Activated CD8-positive, alpha-beta T cell treated with anti-CD3 and anti-CD28 coated beads, Interleukin-2, amount 10 ng/mL, durations not matched to agents 7 days and 5 days (primary cell): ENCODE measurements at regions not wholly inside any gene's neighbourhood (a gene's known extent, or its start where the extent isn't known, plus 50 kb on each side); places are given as distances from the start of the nearest gene placed in this dataset.

Source experiments
- ATAC-seq: fragments of 150-1000 bp; cut with Tn5 transposase; one replicate; pipeline ENCODE4 v1.10.0; 2021; ENCODE audit warnings: moderate library complexity
- CTCF ChIA-PET: fragments of 350-600 bp; sonication (Branson Sonifier 250); formaldehyde crosslinking; loops from one replicate; lab custom pipeline; 2021; ENCODE audit warnings: antibody characterized with exemption; lab: Charles Lee
- POLR2A ChIA-PET: fragments of 350-600 bp; sonication (Branson Sonifier 250); formaldehyde crosslinking; loops from one replicate; lab custom pipeline; 2021; ENCODE audit warnings: antibody characterized with exemption; lab: Charles Lee
- DNase-seq: peaks from one replicate; pipeline ENCODE4 v3.0.0-alpha.2; 2020
- H3K27ac Mint-ChIP-seq: one replicate; pipeline ENCODE4 v1.8.0; 2021; ENCODE audit warnings: mild to moderate bottlenecking, mixed read lengths
- H3K27me3 Mint-ChIP-seq: one replicate; pipeline ENCODE4 v1.8.0; 2021; ENCODE audit warnings: low read depth, mixed read lengths
- H3K36me3 Mint-ChIP-seq: one replicate; pipeline ENCODE4 v1.8.0; 2021; ENCODE audit warnings: low read depth, mixed read lengths
- H3K4me1 Mint-ChIP-seq: one replicate; pipeline ENCODE4 v1.8.0; 2021; ENCODE audit warnings: low read depth, mixed read lengths
- H3K4me3 Mint-ChIP-seq: one replicate; pipeline ENCODE4 v1.8.0; 2021; ENCODE audit warnings: mild to moderate bottlenecking, mixed read lengths
- H3K9me3 Mint-ChIP-seq: one replicate; pipeline ENCODE4 v1.8.0; 2022; ENCODE audit warnings: mixed read lengths; ENCODE audit not compliant: insufficient read depth

- H3K4me3 Mint-ChIP-seq, result no peak overlapping the region
- no peak overlapping the region for H3K27ac Mint-ChIP-seq
- ATAC-seq (no peak), DNase-seq (no peak)
- POLR2A ChIA-PET, result no interaction called here
- H3K9me3 Mint-ChIP-seq, result no peaks in the 10 kb centered on the region
- no peaks in the 10 kb centered on the region for H3K27me3 Mint-ChIP-seq
- H3K4me1 Mint-ChIP-seq, result no peaks in the 10 kb centered on the region
- CTCF ChIA-PET, result no interaction called here
- no peaks in the 10 kb centered on the region for H3K36me3 Mint-ChIP-seq
These were observed 632.9 kb upstream of the CADM1 start for GRCh38 chr11:116136987-116137674.

GRCh38 chr11:116135891-116136290 lies 631.7 kb upstream of the CADM1 start:
- no peaks in the 10 kb centered on the region for H3K27me3 Mint-ChIP-seq
- DNase-seq, result no peak
- ChIA-PET CTCF (no interaction called here), POLR2A (no interaction called here)
- no peak overlapping the region for H3K27ac Mint-ChIP-seq
- no peak overlapping the region for H3K4me3 Mint-ChIP-seq
- H3K9me3 Mint-ChIP-seq, result no peaks in the 10 kb centered on the region
- H3K4me1 Mint-ChIP-seq, result no peaks in the 10 kb centered on the region
- no peak for ATAC-seq
- H3K36me3 Mint-ChIP-seq, result no peaks in the 10 kb centered on the region

- Mint-ChIP-seq H3K27ac (no peak overlapping the region), H3K9me3 (no peaks in the 10 kb centered on the region), H3K4me1 (no peaks in the 10 kb centered on the region), H3K27me3 (no peaks in the 10 kb centered on the region), H3K4me3 (no peak overlapping the region), H3K36me3 (no peaks in the 10 kb centered on the region)
- POLR2A ChIA-PET, result no interaction called here
- CTCF ChIA-PET, result no interaction called here
- no peak for DNase-seq
- ATAC-seq, result no peak
These were observed 630.2 kb upstream of the CADM1 start for GRCh38 chr11:116134450-116134849.

- H3K9me3 Mint-ChIP-seq, result no peaks in the 10 kb centered on the region
- no peak overlapping the region for H3K27ac Mint-ChIP-seq
- POLR2A ChIA-PET, result no interaction called here
- H3K27me3 Mint-ChIP-seq, result no peaks in the 10 kb centered on the region
- ATAC-seq (no peak), DNase-seq (no peak)
- H3K4me1 Mint-ChIP-seq, result no peaks in the 10 kb centered on the region
- H3K4me3 Mint-ChIP-seq, result no peak overlapping the region
- CTCF ChIA-PET, result no interaction called here
- H3K36me3 Mint-ChIP-seq, result no peaks in the 10 kb centered on the region
These were observed 628.2 kb upstream of the CADM1 start for GRCh38 chr11:116132273-116132978.

DNA sequence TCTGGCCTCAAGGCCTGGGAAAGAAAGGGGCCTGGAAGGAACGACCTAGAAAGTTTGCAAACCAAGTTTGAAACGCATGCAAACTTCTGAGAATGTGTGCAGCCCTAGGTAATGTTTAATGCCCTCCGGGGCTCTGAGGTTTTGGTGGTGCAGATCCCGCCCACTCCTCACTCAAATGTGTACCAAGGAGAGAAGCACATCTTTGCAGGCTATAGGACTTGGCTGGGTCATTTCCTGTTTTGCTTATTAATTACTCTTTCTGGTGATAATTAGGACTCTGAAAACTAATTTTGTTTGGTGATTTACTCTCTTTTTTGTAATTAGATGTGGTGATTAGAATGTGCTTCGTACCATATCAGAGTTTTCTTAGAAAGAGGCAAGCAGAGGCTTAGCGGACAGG lies 625.9 kb upstream of the CADM1 start:
- Mint-ChIP-seq H3K4me1 (no peaks in the 10 kb centered on the region), H3K4me3 (no peak overlapping the region), H3K36me3 (no peaks in the 10 kb centered on the region), H3K9me3 (no peaks in the 10 kb centered on the region), H3K27ac (no peak overlapping the region), H3K27me3 (no peaks in the 10 kb centered on the region)
- DNase-seq, result no peak
- POLR2A ChIA-PET, result no interaction called here
- CTCF ChIA-PET, result no interaction called here
- ATAC-seq, result no peak

DNA sequence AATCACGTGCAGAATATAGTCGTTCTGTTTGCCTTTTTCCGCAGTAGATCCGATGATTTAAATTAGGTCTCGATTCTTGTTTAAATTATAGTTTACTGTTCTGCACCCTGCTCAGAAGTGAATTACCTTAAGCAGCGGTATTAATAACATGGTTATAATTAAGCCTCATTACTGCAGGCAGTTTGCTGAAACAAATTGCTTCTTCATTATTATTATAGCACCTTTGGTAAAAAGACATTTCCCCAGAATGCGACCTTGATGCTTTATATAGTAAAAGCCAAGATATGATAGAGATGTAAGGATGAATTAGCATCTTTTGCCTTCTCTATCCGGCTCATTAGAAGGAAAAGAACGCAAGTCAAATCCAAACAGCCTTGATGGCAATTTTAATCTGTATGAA lies 625.2 kb upstream of the CADM1 start:
- H3K4me1 Mint-ChIP-seq, result no peaks in the 10 kb centered on the region
- POLR2A ChIA-PET, result no interaction called here
- ATAC-seq, result no peak
- H3K27me3 Mint-ChIP-seq, result no peaks in the 10 kb centered on the region
- H3K9me3 Mint-ChIP-seq, result no peaks in the 10 kb centered on the region
- H3K36me3 Mint-ChIP-seq, result no peaks in the 10 kb centered on the region
- H3K27ac Mint-ChIP-seq, result no peak overlapping the region
- no peak overlapping the region for H3K4me3 Mint-ChIP-seq
- no peak for DNase-seq
- CTCF ChIA-PET, result no interaction called here

GRCh38 chr11:116126562-116126961 lies 622.3 kb upstream of the CADM1 start:
- H3K4me3 Mint-ChIP-seq, result no peak overlapping the region
- DNase-seq (no peak), ATAC-seq (no peak)
- H3K9me3 Mint-ChIP-seq, result no peaks in the 10 kb centered on the region
- CTCF ChIA-PET, result no interaction called here
- H3K27ac Mint-ChIP-seq, result no peak overlapping the region
- no peaks in the 10 kb centered on the region for H3K4me1 Mint-ChIP-seq
- no peaks in the 10 kb centered on the region for H3K36me3 Mint-ChIP-seq
- POLR2A ChIA-PET, result no interaction called here
- H3K27me3 Mint-ChIP-seq, result no peaks in the 10 kb centered on the region

DNA sequence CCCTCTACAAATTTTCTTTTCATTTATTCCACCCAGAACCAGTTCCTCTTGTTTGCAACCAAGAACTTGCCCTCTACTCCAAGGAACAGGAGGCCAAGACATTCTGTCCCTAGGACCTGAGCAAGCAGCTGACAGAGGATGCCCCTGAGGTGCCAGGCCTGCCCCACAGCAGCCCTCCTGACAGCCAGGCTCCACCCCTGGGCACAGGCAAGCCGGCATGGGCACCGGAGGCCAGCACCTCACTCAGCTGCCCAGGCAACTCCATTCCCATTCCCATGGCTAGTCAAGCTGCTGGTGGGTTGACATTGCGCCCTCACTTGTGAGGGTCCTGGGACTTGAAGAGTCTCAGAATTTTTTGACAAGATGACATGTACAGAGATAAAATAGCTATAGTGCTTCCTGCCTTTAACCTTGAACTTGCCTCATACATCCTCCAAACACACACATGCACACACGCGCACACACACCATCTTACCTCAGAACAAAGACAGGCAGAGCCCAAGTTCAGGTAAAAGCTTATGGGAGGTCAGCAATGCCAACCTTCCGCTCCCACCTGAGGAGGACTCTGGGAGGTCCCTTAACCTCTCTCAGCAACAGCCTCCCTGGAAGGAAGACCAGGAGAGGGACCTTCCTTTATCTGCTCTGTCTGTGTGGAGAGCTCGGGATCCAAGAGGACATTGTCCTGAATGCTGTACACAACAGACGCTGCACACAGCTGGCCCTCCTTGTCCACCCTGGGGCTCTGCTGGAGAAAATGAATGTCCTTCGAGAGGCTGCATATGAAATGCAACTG lies 620.9 kb upstream of the CADM1 start:
- Mint-ChIP-seq H3K36me3 (no peaks in the 10 kb centered on the region), H3K27me3 (no peaks in the 10 kb centered on the region), H3K27ac (no peak overlapping the region), H3K9me3 (no peaks in the 10 kb centered on the region), H3K4me1 (no peaks in the 10 kb centered on the region), H3K4me3 (no peak overlapping the region)
- ChIA-PET POLR2A (no interaction called here), CTCF (no interaction called here)
- DNase-seq (no peak), ATAC-seq (no peak)

GRCh38 chr11:116123739-116124138 lies 619.5 kb upstream of the CADM1 start:
- no peaks in the 10 kb centered on the region for H3K9me3 Mint-ChIP-seq
- no peaks in the 10 kb centered on the region for H3K36me3 Mint-ChIP-seq
- no peak for DNase-seq
- H3K27ac Mint-ChIP-seq, result no peak overlapping the region
- ATAC-seq, result no peak
- CTCF ChIA-PET, result no interaction called here
- no peak overlapping the region for H3K4me3 Mint-ChIP-seq
- no peaks in the 10 kb centered on the region for H3K27me3 Mint-ChIP-seq
- POLR2A ChIA-PET, result no interaction called here
- H3K4me1 Mint-ChIP-seq, result no peaks in the 10 kb centered on the region

- Mint-ChIP-seq H3K27ac (no peak overlapping the region), H3K4me3 (no peak overlapping the region), H3K9me3 (no peaks in the 10 kb centered on the region), H3K27me3 (no peaks in the 10 kb centered on the region), H3K36me3 (no peaks in the 10 kb centered on the region), H3K4me1 (no peaks in the 10 kb centered on the region)
- ChIA-PET CTCF (no interaction called here), POLR2A (no interaction called here)
- DNase-seq (no peak), ATAC-seq (no peak)
These were observed 618.7 kb upstream of the CADM1 start for GRCh38 chr11:116122697-116123472.

DNA sequence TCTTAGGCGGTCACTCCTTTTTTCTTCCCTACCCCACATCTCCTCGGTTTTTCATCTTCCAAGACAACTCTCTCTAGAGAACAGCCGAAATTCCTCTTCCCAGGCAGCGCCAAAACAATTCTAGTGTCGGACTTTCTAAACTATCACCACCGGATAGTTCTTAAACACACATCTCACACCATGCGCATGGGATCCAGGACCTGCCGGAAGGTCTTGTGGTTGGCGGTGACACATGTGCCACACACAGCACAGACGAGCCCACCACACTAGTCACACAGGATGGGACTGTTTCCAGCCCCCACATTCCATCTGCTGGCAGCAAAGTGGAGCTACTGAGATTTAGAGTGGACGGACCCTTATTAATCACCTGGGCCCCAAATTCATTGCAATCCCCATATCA lies 614.9 kb upstream of the CADM1 start:
- POLR2A ChIA-PET, result no interaction called here
- CTCF ChIA-PET, result no interaction called here
- DNase-seq (no peak), ATAC-seq (no peak)
- H3K4me3 Mint-ChIP-seq, result no peak overlapping the region
- H3K27ac Mint-ChIP-seq, result no peak overlapping the region
- no peaks in the 10 kb centered on the region for H3K36me3 Mint-ChIP-seq
- no peaks in the 10 kb centered on the region for H3K9me3 Mint-ChIP-seq
- no peaks in the 10 kb centered on the region for H3K4me1 Mint-ChIP-seq
- no peaks in the 10 kb centered on the region for H3K27me3 Mint-ChIP-seq

DNA sequence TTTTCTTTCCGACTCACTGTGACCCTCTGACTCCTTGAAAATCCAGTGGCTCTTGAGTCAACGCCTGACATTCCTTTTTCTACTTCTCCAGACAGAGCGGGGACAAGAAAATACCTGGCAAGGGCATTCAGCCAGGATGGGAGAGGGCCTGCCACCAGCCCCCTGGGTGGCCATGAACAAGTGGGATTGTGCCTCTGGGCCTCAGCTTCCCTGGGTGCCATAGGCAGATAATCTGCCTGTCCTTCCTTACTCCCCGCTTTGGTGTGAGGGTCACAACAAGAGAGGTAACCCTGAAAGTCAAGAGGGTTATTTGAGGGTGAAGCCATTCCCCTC lies 613.9 kb upstream of the CADM1 start:
- ATAC-seq (no peak), DNase-seq (no peak)
- ChIA-PET CTCF (no interaction called here), POLR2A (no interaction called here)
- Mint-ChIP-seq H3K27me3 (no peaks in the 10 kb centered on the region), H3K27ac (no peak overlapping the region), H3K36me3 (no peaks in the 10 kb centered on the region), H3K4me3 (no peak overlapping the region), H3K9me3 (no peaks in the 10 kb centered on the region), H3K4me1 (no peaks in the 10 kb centered on the region)
